ENCODE measurements at regions not wholly inside any gene's neighbourhood (a gene's known extent, or its start where the extent isn't known, plus 50 kb on each side); places are given as distances from the start of the nearest gene placed in this dataset.

DNA sequence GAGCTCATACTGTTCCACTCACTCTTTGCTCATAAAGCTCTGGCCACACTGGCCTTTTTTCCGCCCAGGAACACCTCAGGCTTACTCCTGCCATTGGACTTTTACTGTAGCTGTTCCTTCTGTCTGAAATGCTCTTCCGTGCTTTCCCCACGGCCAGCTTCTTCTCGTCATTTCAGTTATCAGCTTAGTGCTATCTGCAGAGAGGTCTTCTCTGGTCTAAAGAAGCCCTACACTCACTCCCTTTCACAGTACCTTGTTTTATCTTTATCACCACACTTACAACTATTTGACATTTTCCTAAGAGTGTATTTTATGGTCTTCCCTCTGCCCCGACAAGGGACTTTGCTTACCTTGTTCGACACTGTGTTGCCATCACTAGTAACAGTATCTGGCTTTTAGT is 388.1 kb upstream of the SPRED2 start:
- H2BK120ac ChIP-seq (replicated peaks; ENCODE audit: low read depth, low read length): no peak overlapping the region
- H4K8ac ChIP-seq (ENCODE audit: extremely low read depth, insufficient read depth, low read length): no peak overlapping the region
- peaks cover 0 to 4% of the 10 kb centered on the region in 2 experiments; a peak in 2 of 4 replicates for H3K9me3 ChIP-seq (ENCODE audit: insufficient read depth in 2 of 2, low read depth in 1 of 2, low read length in 1 of 2)
- no peaks in the 10 kb centered on the region for H3K79me1 ChIP-seq (ENCODE audit: low read depth, low read length)
- no peaks in the 10 kb centered on the region for H3K79me2 ChIP-seq (ENCODE audit: control insufficient read depth in 1 of 2, insufficient read depth in 2 of 2, low read length in 2 of 2)
- no peak overlapping the region for H4K91ac ChIP-seq (replicated peaks; ENCODE audit: insufficient read length, low read length)
- H4K20me1 ChIP-seq (replicated peaks in 1 of 2; ENCODE audit: control insufficient read depth in 1 of 2, insufficient read depth in 2 of 2, low read length in 2 of 2): no peaks in the 10 kb centered on the region
- no peak overlapping the region for H3K14ac ChIP-seq (ENCODE audit: insufficient read length)
- WGBS, 2 experiments (ENCODE audit: extremely low coverage in 1 of 2, insufficient coverage in 1 of 2, insufficient read length in 1 of 2, insufficient replicate concordance in 2 of 2, low coverage in 1 of 2, low lambda C conversion rate in 2 of 2, missing lambda C conversion rate in 1 of 2): 93% methylated on average over 6 of the region's 6 CpGs; no CpG with 5 or more reads in 1 of the 2 experiments
- H3K4me2 ChIP-seq (ENCODE audit: insufficient read depth in 1 of 2, low read depth in 2 of 2, low read length in 2 of 2): no peak overlapping the region
- no peak overlapping the region for H2BK20ac ChIP-seq (ENCODE audit: low read length)
- H3K18ac ChIP-seq (ENCODE audit: extremely low read depth, low read length): no peak overlapping the region
- H3K27me3 ChIP-seq (replicated peaks in 1 of 4; ENCODE audit: control insufficient read depth in 3 of 4, extremely low read depth in 1 of 4, insufficient read depth in 3 of 4, low read length in 3 of 4): no peaks in the 10 kb centered on the region
- H3K4ac ChIP-seq (replicated peaks; ENCODE audit: insufficient read length, low read depth, low read length): no peak overlapping the region
- no peak overlapping the region for H3K27ac ChIP-seq (ENCODE audit: low read depth, low read length)
- H3K4me3 ChIP-seq (ENCODE audit: extremely low read depth in 1 of 4, insufficient read depth in 2 of 4, low read depth in 3 of 4, low read length in 4 of 4): no peak overlapping the region
- H3K36me3 ChIP-seq (ENCODE audit: control insufficient read depth in 2 of 4, insufficient read depth in 4 of 4, low read length in 3 of 4): no peaks in the 10 kb centered on the region
- FAIRE-seq: no peak
- H2BK5ac ChIP-seq (ENCODE audit: low read depth, low read length): no peak overlapping the region
- H3K4me1 ChIP-seq (replicated peaks in 1 of 4; ENCODE audit: control insufficient read depth in 3 of 4, insufficient read depth in 4 of 4, low read length in 3 of 4): no peaks in the 10 kb centered on the region
- no peak for DNase-seq (ENCODE audit: low read depth in 1 of 2, low spot score in 2 of 2)
- H4K5ac ChIP-seq (ENCODE audit: insufficient read length, low read depth, low read length): no peak overlapping the region
- no peak overlapping the region for H3K9ac ChIP-seq (replicated peaks in 1 of 4; ENCODE audit: extremely low read depth in 1 of 4, low read depth in 3 of 4, low read length in 3 of 4)
- H2BK12ac ChIP-seq (ENCODE audit: low read depth, low read length): no peak overlapping the region
- no peak overlapping the region for H2BK15ac ChIP-seq (ENCODE audit: low read length)
- ChIA-PET CTCF (ENCODE audit: partially characterized antibody) (interaction anchor here (0.6 to 1.6 kb wide), 3 partner anchors 20 to 154 kb away, joined by 3 to 10 read pairs (median 3); no protein-coding TSS in a partner anchor), POLR2A (ENCODE audit: partially characterized antibody) (interaction anchor here (1.6 kb wide), 1 partner anchor 8 kb away, joined by 3 read pairs; no protein-coding TSS in a partner anchor)
- no peak overlapping the region for H3K23ac ChIP-seq (ENCODE audit: insufficient read length)
- H3K23me2 ChIP-seq (ENCODE audit: low read depth, low read length): no peaks in the 10 kb centered on the region
- H2AFZ ChIP-seq (ENCODE audit: low read length): no peak overlapping the region
- no peak overlapping the region for H3K56ac ChIP-seq (replicated peaks; ENCODE audit: insufficient read length, low read depth, low read length)
- no peak overlapping the region for H2AK5ac ChIP-seq (ENCODE audit: low read depth, low read length)
- TF ChIP-seq EGR1 (IDR thresholded peaks at IDR 0.05; ENCODE audit: borderline replicate concordance, low read depth, low read length): no peak
